ENCODE measurements at regions not wholly inside any gene's neighbourhood (a gene's known extent, or its start where the extent isn't known, plus 50 kb on each side); places are given as distances from the start of the nearest gene placed in this dataset.

GRCh38 chr16:48903039-48903438, 293.1 kb upstream of the N4BP1 start:
- Histone ChIP-seq H3K4me1 (ENCODE audit: low read length) (peaks cover 3% of the 10 kb centered on the region), H4K20me1 (ENCODE audit: insufficient read depth, low read depth, low read length) (no peaks in the 10 kb centered on the region), H3K9me2 (replicated peaks; ENCODE audit: insufficient read depth, low read length) (no peaks in the 10 kb centered on the region), H3K27me3 (ENCODE audit: low read length) (no peaks in the 10 kb centered on the region), H2AFZ (ENCODE audit: low read length) (no peak overlapping the region), H3K4me3 (ENCODE audit: low read length) (no peak overlapping the region), H3K79me2 (ENCODE audit: low read length) (no peaks in the 10 kb centered on the region), H3K27ac (ENCODE audit: low read length) (no peak overlapping the region), H3K4me2 (ENCODE audit: low read depth, low read length, poor library complexity, severe bottlenecking) (no peak overlapping the region), H3K9ac (ENCODE audit: low read length) (no peak overlapping the region), H3K9me3 (ENCODE audit: low read length) (no peaks in the 10 kb centered on the region), H3K36me3 (ENCODE audit: insufficient read depth, low read length) (no peaks in the 10 kb centered on the region)
- no peak for DNase-seq

- no peak overlapping the region for H3K4me2 ChIP-seq (ENCODE audit: low read depth, low read length, poor library complexity, severe bottlenecking)
- no peaks in the 10 kb centered on the region for H4K20me1 ChIP-seq (ENCODE audit: insufficient read depth, low read depth, low read length)
- no peak for DNase-seq
- no peak overlapping the region for H2AFZ ChIP-seq (ENCODE audit: low read length)
- peaks cover 3% of the 10 kb centered on the region for H3K4me1 ChIP-seq (ENCODE audit: low read length)
- H3K36me3 ChIP-seq (ENCODE audit: insufficient read depth, low read length) = no peaks in the 10 kb centered on the region
- no peaks in the 10 kb centered on the region for H3K9me2 ChIP-seq (replicated peaks; ENCODE audit: insufficient read depth, low read length)
- no peaks in the 10 kb centered on the region for H3K79me2 ChIP-seq (ENCODE audit: low read length)
- no peaks in the 10 kb centered on the region for H3K27me3 ChIP-seq (ENCODE audit: low read length)
- no peak overlapping the region for H3K9ac ChIP-seq (ENCODE audit: low read length)
- no peaks in the 10 kb centered on the region for H3K9me3 ChIP-seq (ENCODE audit: low read length)
- no peak overlapping the region for H3K4me3 ChIP-seq (ENCODE audit: low read length)
- H3K27ac ChIP-seq (ENCODE audit: low read length) = no peak overlapping the region
Measured at GRCh38 chr16:48901712-48902374, 291.9 kb upstream of the N4BP1 start.

- Histone ChIP-seq H3K36me3 (ENCODE audit: insufficient read depth, low read length) (no peaks in the 10 kb centered on the region), H3K27me3 (ENCODE audit: low read length) (no peaks in the 10 kb centered on the region), H3K79me2 (ENCODE audit: low read length) (no peaks in the 10 kb centered on the region), H3K9me2 (replicated peaks; ENCODE audit: insufficient read depth, low read length) (no peaks in the 10 kb centered on the region), H4K20me1 (ENCODE audit: insufficient read depth, low read depth, low read length) (no peaks in the 10 kb centered on the region), H3K27ac (ENCODE audit: low read length) (no peak overlapping the region), H3K9me3 (ENCODE audit: low read length) (no peaks in the 10 kb centered on the region), H3K4me2 (ENCODE audit: low read depth, low read length, poor library complexity, severe bottlenecking) (no peak overlapping the region), H3K4me3 (ENCODE audit: low read length) (no peak overlapping the region), H3K9ac (ENCODE audit: low read length) (no peak overlapping the region), H3K4me1 (ENCODE audit: low read length) (peaks cover 3% of the 10 kb centered on the region), H2AFZ (ENCODE audit: low read length) (no peak overlapping the region)
- DNase-seq = no peak
Measured at GRCh38 chr16:48899500-48899899, 289.5 kb upstream of the N4BP1 start.

GRCh38 chr16:48897698-48898205, 287.8 kb upstream of the N4BP1 start:
- Histone ChIP-seq H3K9me2 (replicated peaks; ENCODE audit: insufficient read depth, low read length) (no peaks in the 10 kb centered on the region), H3K4me1 (ENCODE audit: low read length) (peaks cover 3% of the 10 kb centered on the region), H3K4me2 (ENCODE audit: low read depth, low read length, poor library complexity, severe bottlenecking) (no peak overlapping the region), H3K4me3 (ENCODE audit: low read length) (no peak overlapping the region), H2AFZ (ENCODE audit: low read length) (no peak overlapping the region), H3K27ac (ENCODE audit: low read length) (no peak overlapping the region), H3K27me3 (ENCODE audit: low read length) (no peaks in the 10 kb centered on the region), H3K79me2 (ENCODE audit: low read length) (no peaks in the 10 kb centered on the region), H3K9ac (ENCODE audit: low read length) (no peak overlapping the region), H3K9me3 (ENCODE audit: low read length) (no peaks in the 10 kb centered on the region), H3K36me3 (ENCODE audit: insufficient read depth, low read length) (no peaks in the 10 kb centered on the region), H4K20me1 (ENCODE audit: insufficient read depth, low read depth, low read length) (no peaks in the 10 kb centered on the region)
- DNase-seq = no peak

GRCh38 chr16:48895142-48895541, 285.2 kb upstream of the N4BP1 start:
- no peaks in the 10 kb centered on the region for H3K36me3 ChIP-seq (ENCODE audit: insufficient read depth, low read length)

GRCh38 chr16:48892893-48893292, 282.9 kb upstream of the N4BP1 start:
- 0 out of 2 replicates have a peak, but pooled peaks cover 4% of the 10 kb centered on the region for H3K4me1 ChIP-seq (ENCODE audit: low read length)
- H2AFZ ChIP-seq (ENCODE audit: low read length) = no peak overlapping the region
- DNase-seq = peak; percentile 50

More at GRCh38 chr16:48895142-48895541, 285.2 kb upstream of the N4BP1 start:
- DNase-seq = no peak
- Histone ChIP-seq H3K4me2 (ENCODE audit: low read depth, low read length, poor library complexity, severe bottlenecking) (no peak overlapping the region), H3K4me3 (ENCODE audit: low read length) (no peak overlapping the region), H3K27ac (ENCODE audit: low read length) (no peak overlapping the region), H3K4me1 (ENCODE audit: low read length) (0 out of 2 replicates have a peak, but pooled peaks cover 1% of the 10 kb centered on the region), H3K9me2 (replicated peaks; ENCODE audit: insufficient read depth, low read length) (no peaks in the 10 kb centered on the region), H3K27me3 (ENCODE audit: low read length) (no peaks in the 10 kb centered on the region), H3K9me3 (ENCODE audit: low read length) (no peaks in the 10 kb centered on the region), H2AFZ (ENCODE audit: low read length) (no peak overlapping the region), H4K20me1 (ENCODE audit: insufficient read depth, low read depth, low read length) (no peaks in the 10 kb centered on the region), H3K9ac (ENCODE audit: low read length) (no peak overlapping the region), H3K79me2 (ENCODE audit: low read length) (no peaks in the 10 kb centered on the region)

GRCh38 chr16:48887646-48888210, 277.7 kb upstream of the N4BP1 start:
- no peak overlapping the region for H3K27ac ChIP-seq (ENCODE audit: low read length)
- no peaks in the 10 kb centered on the region for H3K79me2 ChIP-seq (ENCODE audit: low read length)
- H3K9me2 ChIP-seq (replicated peaks; ENCODE audit: insufficient read depth, low read length) = no peaks in the 10 kb centered on the region
- no peak overlapping the region for H3K9ac ChIP-seq (ENCODE audit: low read length)
- H3K4me1 ChIP-seq (ENCODE audit: low read length) = 0 out of 2 replicates have a peak, but pooled peaks cover 4% of the 10 kb centered on the region
- no peak overlapping the region for H3K4me3 ChIP-seq (ENCODE audit: low read length)
- H4K20me1 ChIP-seq (ENCODE audit: insufficient read depth, low read depth, low read length) = no peaks in the 10 kb centered on the region
- no peak overlapping the region for H2AFZ ChIP-seq (ENCODE audit: low read length)
- no peaks in the 10 kb centered on the region for H3K9me3 ChIP-seq (ENCODE audit: low read length)
- no peak overlapping the region for H3K4me2 ChIP-seq (ENCODE audit: low read depth, low read length, poor library complexity, severe bottlenecking)
- DNase-seq = no peak
- H3K27me3 ChIP-seq (ENCODE audit: low read length) = no peaks in the 10 kb centered on the region
- no peaks in the 10 kb centered on the region for H3K36me3 ChIP-seq (ENCODE audit: insufficient read depth, low read length)

More at GRCh38 chr16:48892893-48893292, 282.9 kb upstream of the N4BP1 start:
- Histone ChIP-seq H3K9me2 (replicated peaks; ENCODE audit: insufficient read depth, low read length) (no peaks in the 10 kb centered on the region), H4K20me1 (ENCODE audit: insufficient read depth, low read depth, low read length) (no peaks in the 10 kb centered on the region), H3K36me3 (ENCODE audit: insufficient read depth, low read length) (no peaks in the 10 kb centered on the region), H3K27ac (ENCODE audit: low read length) (no peak overlapping the region), H3K27me3 (ENCODE audit: low read length) (no peaks in the 10 kb centered on the region), H3K4me2 (ENCODE audit: low read depth, low read length, poor library complexity, severe bottlenecking) (no peak overlapping the region), H3K9me3 (ENCODE audit: low read length) (no peaks in the 10 kb centered on the region), H3K79me2 (ENCODE audit: low read length) (no peaks in the 10 kb centered on the region), H3K4me3 (ENCODE audit: low read length) (no peak overlapping the region), H3K9ac (ENCODE audit: low read length) (no peak overlapping the region)

- Histone ChIP-seq H3K27ac (ENCODE audit: low read length) (no peak overlapping the region), H4K20me1 (ENCODE audit: insufficient read depth, low read depth, low read length) (no peaks in the 10 kb centered on the region), H3K4me1 (ENCODE audit: low read length) (0 out of 2 replicates have a peak, but pooled peaks cover 4% of the 10 kb centered on the region), H2AFZ (ENCODE audit: low read length) (no peak overlapping the region), H3K9me3 (ENCODE audit: low read length) (no peaks in the 10 kb centered on the region), H3K4me2 (ENCODE audit: low read depth, low read length, poor library complexity, severe bottlenecking) (no peak overlapping the region), H3K4me3 (ENCODE audit: low read length) (no peak overlapping the region), H3K9ac (ENCODE audit: low read length) (no peak overlapping the region), H3K27me3 (ENCODE audit: low read length) (no peaks in the 10 kb centered on the region), H3K79me2 (ENCODE audit: low read length) (no peaks in the 10 kb centered on the region), H3K9me2 (replicated peaks; ENCODE audit: insufficient read depth, low read length) (no peaks in the 10 kb centered on the region), H3K36me3 (ENCODE audit: insufficient read depth, low read length) (no peaks in the 10 kb centered on the region)
- no peak for DNase-seq
Measured at GRCh38 chr16:48885471-48885870, 275.5 kb upstream of the N4BP1 start.
